H1 (cell line): ENCODE measurements at regions not wholly inside any gene's neighbourhood (a gene's known extent, or its start where the extent isn't known, plus 50 kb on each side); places are given as distances from the start of the nearest gene placed in this dataset.
"Not testable (repeated sequence)": the region's sequence is repeated elsewhere in the genome, so short reads cannot be mapped to it uniquely, and the experiment has no call there.

Experiments used
- CTCF ChIA-PET: fragments of 300-600 bp; sonication (Branson Sonifier 250); formaldehyde crosslinking; loops from one replicate; lab custom pipeline; 2021; ENCODE audit not compliant: partially characterized antibody; lab: Charles Lee
- POLR2A ChIA-PET: fragments of 300-600 bp; sonication (Branson Sonifier 250); formaldehyde crosslinking; loops from one replicate; lab custom pipeline; 2021; ENCODE audit warnings: inconsistent platforms; ENCODE audit not compliant: partially characterized antibody; lab: Charles Lee
- DNase-seq, 2 experiments: peaks; one replicate each; pipeline versions ENCODE4 v3.0.0 to v3.0.0-alpha.2; 2010 to 2022; ENCODE audit warnings: low spot score in 2 of 2, low read depth in 1 of 2, mixed read lengths in 1 of 2
- FAIRE-seq: peaks from 2 replicates; lab custom pipeline; 2011; peaks lifted over from hg19 to GRCh38; lab: Jason Lieb, UNC
- H2AFZ ChIP-seq: 2 replicates; pipeline ENCODE4 v1.8.1; 2012; ENCODE audit warnings: low read length, inconsistent platforms
- H2AK5ac ChIP-seq: 2 replicates; pipeline ENCODE4 v1.6.1; 2013; ENCODE audit warnings: low read depth, low read length
- H2BK120ac ChIP-seq: replicated peaks from 2 replicates; pipeline ENCODE3; 2013; ENCODE audit warnings: low read depth, low read length, inconsistent platforms
- H2BK12ac ChIP-seq: 2 replicates; pipeline ENCODE4 v1.6.1; 2013; ENCODE audit warnings: low read depth, low read length
- H2BK15ac ChIP-seq: 2 replicates; pipeline ENCODE4 v1.6.1; 2013; ENCODE audit warnings: low read length
- H2BK20ac ChIP-seq: 2 replicates; pipeline ENCODE4 v1.6.1; 2013; ENCODE audit warnings: low read length
- H2BK5ac ChIP-seq: 2 replicates; pipeline ENCODE4 v1.6.1; 2013; ENCODE audit warnings: low read depth, low read length
- H3K14ac ChIP-seq: 2 replicates; pipeline ENCODE4 v1.6.1; 2013; ENCODE audit warnings: inconsistent platforms; ENCODE audit not compliant: insufficient read length
- H3K18ac ChIP-seq: 2 replicates; pipeline ENCODE4 v1.6.1; 2013; ENCODE audit warnings: low read length; ENCODE audit errors: extremely low read depth
- H3K23ac ChIP-seq: 2 replicates; pipeline ENCODE4 v1.6.1; 2013; ENCODE audit warnings: inconsistent platforms; ENCODE audit not compliant: insufficient read length
- H3K23me2 ChIP-seq: 2 replicates; pipeline ENCODE4 v1.6.1; 2013; ENCODE audit warnings: low read depth, low read length
- H3K27ac ChIP-seq: 2 replicates; pipeline ENCODE4 v1.6.1; 2011; ENCODE audit warnings: low read depth, low read length, inconsistent platforms
- H3K27me3 ChIP-seq, 4 experiments: replicated peaks in 1 of 4; 1 replicate in 1 of 4; 2 replicates in 3 of 4; pipeline versions ENCODE4 v1.6.1 to v1.8.1; 2011 to 2013; ENCODE audit warnings: low read length in 3 of 4, mild to moderate bottlenecking in 3 of 4, inconsistent platforms in 2 of 4, mixed read lengths in 2 of 4, moderate library complexity in 1 of 4; ENCODE audit not compliant: control insufficient read depth in 3 of 4, insufficient read depth in 3 of 4; ENCODE audit errors: extremely low read depth in 1 of 4
- H3K36me3 ChIP-seq, 4 experiments: 2 replicates each; pipeline versions ENCODE4 v1.6.1 to v1.8.1; 2011 to 2013; ENCODE audit warnings: mild to moderate bottlenecking in 4 of 4, low read length in 3 of 4, moderate library complexity in 2 of 4, control low read depth in 1 of 4, inconsistent platforms in 1 of 4; ENCODE audit not compliant: insufficient read depth in 4 of 4, control insufficient read depth in 2 of 4
- H3K4ac ChIP-seq: replicated peaks from 2 replicates; pipeline ENCODE3; 2013; ENCODE audit warnings: low read length, low read depth, mixed read lengths, inconsistent platforms; ENCODE audit not compliant: insufficient read length
- H3K4me1 ChIP-seq, 4 experiments: replicated peaks in 1 of 4; 1 replicate in 1 of 4; 2 replicates in 3 of 4; pipeline versions ENCODE4 v1.6.1 to v1.8.1; 2011 to 2013; ENCODE audit warnings: low read length in 3 of 4, inconsistent platforms in 2 of 4, mixed read lengths in 1 of 4; ENCODE audit not compliant: insufficient read depth in 4 of 4, control insufficient read depth in 3 of 4
- H3K4me2 ChIP-seq, 2 experiments: 2 replicates each; pipeline versions ENCODE4 v1.6.1 to v1.8.1; 2011 to 2013; ENCODE audit warnings: low read depth in 2 of 2, low read length in 2 of 2, control low read depth in 1 of 2, inconsistent platforms in 1 of 2, mild to moderate bottlenecking in 1 of 2; ENCODE audit not compliant: insufficient read depth in 1 of 2
- H3K4me3 ChIP-seq, 4 experiments: fragments of 200-600, 300-600 bp in 1 of 4; sonication (generic), shearing (Covaris generic), sonication (Bioruptor Twin) in 1 of 4; 2 replicates each; pipeline versions ENCODE4 v1.5.1 to v1.8.1; 2011 to 2016; ENCODE audit warnings: low read length in 4 of 4, low read depth in 3 of 4, control low read depth in 2 of 4, inconsistent platforms in 2 of 4, mild to moderate bottlenecking in 2 of 4, mixed read lengths in 1 of 4, moderate library complexity in 1 of 4; ENCODE audit not compliant: insufficient read depth in 2 of 4; ENCODE audit errors: extremely low read depth in 1 of 4
- H3K56ac ChIP-seq: replicated peaks from 2 replicates; pipeline ENCODE3; 2013; ENCODE audit warnings: low read depth, mild to moderate bottlenecking, mixed read lengths, low read length, inconsistent platforms; ENCODE audit not compliant: insufficient read length
- H3K79me1 ChIP-seq: 2 replicates; pipeline ENCODE4 v1.6.1; 2013; ENCODE audit warnings: low read depth, low read length, control low read depth
- H3K79me2 ChIP-seq, 2 experiments: 2 replicates each; pipeline versions ENCODE4 v1.6.1 to v1.8.1; 2012 to 2013; ENCODE audit warnings: low read length in 2 of 2, mild to moderate bottlenecking in 2 of 2, inconsistent platforms in 1 of 2; ENCODE audit not compliant: insufficient read depth in 2 of 2, control insufficient read depth in 1 of 2
- H3K9ac ChIP-seq, 4 experiments: replicated peaks in 1 of 4; 1 replicate in 1 of 4; 2 replicates in 3 of 4; pipeline versions ENCODE4 v1.6.1 to v1.8.1; 2011 to 2013; ENCODE audit warnings: low read depth in 3 of 4, low read length in 3 of 4, control low read depth in 2 of 4, mild to moderate bottlenecking in 2 of 4, moderate library complexity in 2 of 4, inconsistent platforms in 1 of 4; ENCODE audit errors: extremely low read depth in 1 of 4
- H3K9me3 ChIP-seq, 2 experiments: 2 replicates each; pipeline versions ENCODE4 v1.6.1 to v1.8.1; 2012 to 2013; ENCODE audit warnings: mild to moderate bottlenecking in 2 of 2, moderate library complexity in 2 of 2, control low read depth in 1 of 2, inconsistent platforms in 1 of 2, low read depth in 1 of 2, low read length in 1 of 2, mixed read lengths in 1 of 2; ENCODE audit not compliant: insufficient read depth in 2 of 2
- H4K20me1 ChIP-seq, 2 experiments: replicated peaks in 1 of 2; 2 replicates each; pipeline versions ENCODE3 to v1.8.1; 2011 to 2013; ENCODE audit warnings: inconsistent platforms in 2 of 2, low read length in 2 of 2, mild to moderate bottlenecking in 1 of 2; ENCODE audit not compliant: insufficient read depth in 2 of 2, control insufficient read depth in 1 of 2
- H4K5ac ChIP-seq: 2 replicates; pipeline ENCODE4 v1.6.1; 2013; ENCODE audit warnings: low read length, low read depth, mixed read lengths, inconsistent platforms; ENCODE audit not compliant: insufficient read length
- H4K8ac ChIP-seq: 2 replicates; pipeline ENCODE4 v1.8.0; 2013; ENCODE audit warnings: mild to moderate bottlenecking, moderate library complexity, low read length, inconsistent platforms; ENCODE audit not compliant: insufficient read depth; ENCODE audit errors: extremely low read depth
- H4K91ac ChIP-seq: replicated peaks from 2 replicates; pipeline ENCODE3; 2013; ENCODE audit warnings: low read length, mixed read lengths, inconsistent platforms; ENCODE audit not compliant: insufficient read length
- WGBS, 2 experiments: shearing (Covaris generic) in 1 of 2; methylation state at CpG; one replicate each; pipeline versions ENCODE4 v1.1.6 to v1.1.7; 2013 to 2015; ENCODE audit warnings: low lambda C conversion rate in 2 of 2, mixed read lengths in 2 of 2, inconsistent platforms in 1 of 2, low coverage in 1 of 2, missing lambda C conversion rate in 1 of 2; ENCODE audit not compliant: insufficient replicate concordance in 2 of 2, insufficient coverage in 1 of 2, insufficient read length in 1 of 2; ENCODE audit errors: extremely low coverage in 1 of 2, missing lambda C conversion rate in 1 of 2; 5-methylcytosine and 5-hydroxymethylcytosine counted together

- H3K4me1 ChIP-seq, H3K27ac ChIP-seq, H2AFZ ChIP-seq, H3K23me2 ChIP-seq, H4K8ac ChIP-seq, FAIRE-seq, H4K5ac ChIP-seq, H3K4me2 ChIP-seq, H2BK5ac ChIP-seq, H2BK15ac ChIP-seq, H2AK5ac ChIP-seq, H3K36me3 ChIP-seq, H3K14ac ChIP-seq, H4K91ac ChIP-seq, H3K56ac ChIP-seq, H2BK120ac ChIP-seq, DNase-seq, H3K27me3 ChIP-seq, H2BK12ac ChIP-seq, H3K4ac ChIP-seq, H3K9ac ChIP-seq, H3K4me3 ChIP-seq, H3K23ac ChIP-seq, H3K79me1 ChIP-seq, H4K20me1 ChIP-seq, H2BK20ac ChIP-seq, H3K79me2 ChIP-seq, H3K18ac ChIP-seq, POLR2A ChIA-PET: not testable (repeated sequence)
- CTCF ChIA-PET, result interaction anchor here (1.8 to 2.0 kb wide), 2 partner anchors 14 to 35 kb away, joined by 4 to 7 read pairs; no protein-coding TSS in a partner anchor
- WGBS, 2 experiments, result 93% methylated on average over 1 of the region's 1 CpG; no CpG with 5 or more reads in 1 of the 2 experiments
- peaks cover 6 to 12% of the 10 kb centered on the region in 2 experiments for H3K9me3 ChIP-seq
Observed at GRCh38 chr11:90675496-90675895, 452.6 kb upstream of the CHORDC1 start.
